ENCODE measurements at regions not wholly inside any gene's neighbourhood (a gene's known extent, or its start where the extent isn't known, plus 50 kb on each side); places are given as distances from the start of the nearest gene placed in this dataset.

- no peak overlapping the region for H3K4me3 ChIP-seq (replicated peaks in 1 of 2; ENCODE audit: low read depth in 2 of 2, low read length in 2 of 2)
- TF ChIP-seq, protein P1, sequence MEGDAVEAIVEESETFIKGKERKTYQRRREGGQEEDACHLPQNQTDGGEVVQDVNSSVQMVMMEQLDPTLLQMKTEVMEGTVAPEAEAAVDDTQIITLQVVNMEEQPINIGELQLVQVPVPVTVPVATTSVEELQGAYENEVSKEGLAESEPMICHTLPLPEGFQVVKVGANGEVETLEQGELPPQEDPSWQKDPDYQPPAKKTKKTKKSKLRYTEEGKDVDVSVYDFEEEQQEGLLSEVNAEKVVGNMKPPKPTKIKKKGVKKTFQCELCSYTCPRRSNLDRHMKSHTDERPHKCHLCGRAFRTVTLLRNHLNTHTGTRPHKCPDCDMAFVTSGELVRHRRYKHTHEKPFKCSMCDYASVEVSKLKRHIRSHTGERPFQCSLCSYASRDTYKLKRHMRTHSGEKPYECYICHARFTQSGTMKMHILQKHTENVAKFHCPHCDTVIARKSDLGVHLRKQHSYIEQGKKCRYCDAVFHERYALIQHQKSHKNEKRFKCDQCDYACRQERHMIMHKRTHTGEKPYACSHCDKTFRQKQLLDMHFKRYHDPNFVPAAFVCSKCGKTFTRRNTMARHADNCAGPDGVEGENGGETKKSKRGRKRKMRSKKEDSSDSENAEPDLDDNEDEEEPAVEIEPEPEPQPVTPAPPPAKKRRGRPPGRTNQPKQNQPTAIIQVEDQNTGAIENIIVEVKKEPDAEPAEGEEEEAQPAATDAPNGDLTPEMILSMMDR (IDR thresholded peaks at IDR 0.05; ENCODE audit: low read depth, low read length): no peak
- DNase-seq (ENCODE audit: low read depth in 2 of 2): peak in 1 of 2 donors; percentile 21
These were observed 520.1 kb downstream of the NTRK3 start for GRCh38 chr15:87736401-87736800.

DNA sequence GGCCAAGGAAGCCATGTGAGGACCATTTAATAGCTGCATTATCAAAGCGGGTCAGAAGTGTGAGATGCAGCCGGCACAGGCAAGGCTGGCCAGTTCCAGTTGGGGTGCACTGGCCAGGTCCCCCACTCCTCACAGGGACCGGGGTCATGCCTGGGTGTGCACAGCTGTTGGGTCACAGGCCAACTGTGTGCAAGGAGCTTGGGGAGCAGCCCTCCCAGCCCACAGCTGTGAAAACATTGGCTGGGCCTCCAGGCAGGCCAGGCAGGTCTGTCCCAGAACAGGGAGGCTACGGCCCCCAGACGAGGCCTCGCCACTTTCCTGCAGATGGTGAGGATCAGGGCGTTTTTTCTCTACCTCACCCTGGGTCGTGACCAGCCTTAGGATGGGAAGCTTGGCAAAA is 521.0 kb downstream of the NTRK3 start:
- DNase-seq (ENCODE audit: low read depth in 2 of 2): no peak
- TF ChIP-seq, protein P1 (IDR thresholded peaks at IDR 0.05; ENCODE audit: low read depth, low read length): no peak
- H3K4me3 ChIP-seq (replicated peaks in 1 of 2; ENCODE audit: low read depth in 2 of 2, low read length in 2 of 2): no peak overlapping the region

- DNase-seq (ENCODE audit: low read depth in 2 of 2): no peak
- TF ChIP-seq, protein P1 (IDR thresholded peaks at IDR 0.05; ENCODE audit: low read depth, low read length): no peak
- H3K4me3 ChIP-seq (replicated peaks in 1 of 2; ENCODE audit: low read depth in 2 of 2, low read length in 2 of 2): no peak overlapping the region
These were observed 521.8 kb downstream of the NTRK3 start for GRCh38 chr15:87734571-87735373.

DNA sequence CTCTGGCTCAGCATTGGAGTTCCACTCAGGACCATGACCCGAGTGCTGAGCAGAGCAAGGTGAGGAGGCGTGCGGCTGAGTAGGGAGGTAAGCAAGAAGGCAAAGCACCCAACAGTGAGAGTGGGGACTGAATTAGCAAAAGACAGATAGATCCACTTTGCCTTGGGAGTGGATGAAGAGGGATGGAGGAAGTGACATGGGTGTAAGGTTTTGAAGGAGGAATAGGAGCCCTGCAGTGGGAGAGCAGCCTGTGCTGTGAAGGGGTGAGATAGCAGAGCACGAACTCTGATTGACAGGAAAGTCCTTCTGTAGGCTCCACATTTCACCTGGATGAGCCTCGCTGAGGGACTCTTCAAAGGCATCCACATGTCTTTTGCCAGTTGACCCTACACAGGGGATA is 522.6 kb downstream of the NTRK3 start:
- no peak for DNase-seq (ENCODE audit: low read depth in 2 of 2)
- H3K4me3 ChIP-seq (replicated peaks in 1 of 2; ENCODE audit: low read depth in 2 of 2, low read length in 2 of 2): no peak overlapping the region
- TF ChIP-seq, protein P1 (IDR thresholded peaks at IDR 0.05; ENCODE audit: low read depth, low read length): no peak

DNA sequence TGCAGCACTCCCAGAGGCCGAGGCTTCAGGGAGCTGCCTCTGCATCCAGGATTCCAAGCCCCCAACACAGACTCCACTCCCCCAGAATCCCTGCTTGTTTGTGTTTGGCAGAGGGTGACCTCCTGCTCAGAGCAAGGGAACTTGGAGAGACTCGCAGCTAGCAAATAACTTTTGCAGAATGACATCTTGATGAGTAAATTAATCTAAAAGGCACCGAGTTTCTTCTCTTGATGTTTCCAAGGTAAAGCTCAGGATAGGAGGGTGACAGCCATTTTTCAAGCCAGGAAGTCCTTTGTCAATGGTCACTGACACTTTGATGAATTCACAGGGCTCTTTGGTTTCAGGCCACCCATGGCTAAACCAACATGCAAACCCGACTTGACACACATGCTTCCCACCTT is 523.0 kb downstream of the NTRK3 start:
- TF ChIP-seq, protein P1 (IDR thresholded peaks at IDR 0.05; ENCODE audit: low read depth, low read length): no peak
- DNase-seq (ENCODE audit: low read depth in 2 of 2): no peak
- no peak overlapping the region for H3K4me3 ChIP-seq (replicated peaks in 1 of 2; ENCODE audit: low read depth in 2 of 2, low read length in 2 of 2)

DNA sequence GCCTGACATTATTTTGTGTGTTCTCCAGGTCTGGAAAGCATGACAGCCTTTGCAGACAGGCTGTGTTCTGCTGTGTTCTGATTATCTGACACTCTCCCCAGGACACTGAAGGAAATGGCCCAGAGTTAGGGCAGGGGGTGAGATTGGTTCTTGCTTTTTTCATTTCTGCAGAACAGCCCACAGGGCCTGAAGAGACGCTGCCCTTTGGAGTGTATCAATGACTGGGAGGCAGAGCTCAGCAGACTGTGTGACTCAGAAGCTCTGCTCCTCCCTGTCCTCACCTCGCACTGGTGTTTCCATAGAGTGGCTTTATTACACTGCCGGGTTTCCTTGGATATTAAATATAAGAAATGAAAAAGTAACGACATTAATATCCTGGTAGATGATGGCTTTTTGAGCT is 523.6 kb downstream of the NTRK3 start:
- TF ChIP-seq, protein P1 (IDR thresholded peaks at IDR 0.05; ENCODE audit: low read depth, low read length): no peak
- peak; percentile 5 to 24 for DNase-seq (ENCODE audit: low read depth in 2 of 2)
- no peak overlapping the region for H3K4me3 ChIP-seq (replicated peaks in 1 of 2; ENCODE audit: low read depth in 2 of 2, low read length in 2 of 2)

DNA sequence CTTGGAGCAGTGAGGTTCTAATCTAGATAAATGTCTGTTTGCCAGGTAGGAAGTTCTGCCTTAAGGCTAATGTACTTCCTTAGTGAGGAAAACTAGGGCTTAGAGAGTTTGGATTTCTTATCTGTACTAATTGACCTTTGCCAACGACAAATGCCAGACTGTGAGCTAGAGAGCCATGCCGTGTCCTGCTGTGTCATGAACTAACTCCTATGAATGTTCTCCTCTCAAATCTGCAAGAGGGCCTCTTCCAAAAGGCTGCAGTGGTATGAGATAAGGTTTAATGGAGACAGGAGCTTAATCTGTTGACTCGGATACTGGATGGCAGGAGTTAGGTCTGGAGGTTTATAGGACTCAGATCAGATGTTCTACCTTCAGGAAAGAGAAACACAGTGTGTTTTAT is 524.9 kb downstream of the NTRK3 start:
- no peak overlapping the region for H3K4me3 ChIP-seq (replicated peaks in 1 of 2; ENCODE audit: low read depth in 2 of 2, low read length in 2 of 2)
- TF ChIP-seq, protein P1 (IDR thresholded peaks at IDR 0.05; ENCODE audit: low read depth, low read length): no peak
- DNase-seq (ENCODE audit: low read depth in 2 of 2): no peak
